ENCODE measurements at regions not wholly inside any gene's neighbourhood (a gene's known extent, or its start where the extent isn't known, plus 50 kb on each side); places are given as distances from the start of the nearest gene placed in this dataset.

DNA sequence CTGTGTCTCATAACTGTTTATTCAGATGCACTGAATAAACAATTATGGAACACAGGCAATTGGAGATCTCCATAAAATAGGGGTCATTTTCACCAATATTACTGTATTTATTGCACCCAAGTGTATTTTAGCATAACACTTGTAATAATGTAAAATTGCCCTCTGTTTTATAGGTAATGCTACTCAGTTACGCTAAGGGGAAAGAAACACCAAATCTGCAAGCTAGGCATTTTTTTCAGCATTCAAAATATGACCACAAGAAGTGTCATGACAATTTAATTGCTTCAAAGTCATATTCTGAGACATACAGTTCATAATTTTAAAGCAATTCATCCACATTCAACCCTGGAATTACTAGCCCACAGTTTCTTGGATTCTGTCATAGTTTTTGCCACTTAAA, 643.2 kb upstream of the NOX3 start:
- TF ChIP-seq POLR2A (IDR thresholded peaks at IDR 0.05; ENCODE audit: low read length) (no peak), GATA1 (IDR thresholded peaks at IDR 0.05; ENCODE audit: low read depth, low read length) (no peak)
